Hepatocyte (in vitro differentiated cells): ENCODE measurements at regions not wholly inside any gene's neighbourhood (a gene's known extent, or its start where the extent isn't known, plus 50 kb on each side); places are given as distances from the start of the nearest gene placed in this dataset.

Experiments used
- DNase-seq: peaks from one replicate; pipeline ENCODE4 v3.0.0-alpha.2; 2016; ENCODE audit warnings: low spot score
- H2AFZ ChIP-seq: fragments of 200-600 bp; sonication (generic); 2 replicates; pipeline ENCODE4 v1.6.0; 2016; ENCODE audit warnings: antibody characterized with exemption, mild to moderate bottlenecking
- H3K27ac ChIP-seq: fragments of 200-600 bp; sonication (generic); 2 replicates; pipeline ENCODE4 v1.5.1; 2016; ENCODE audit warnings: mild to moderate bottlenecking
- H3K27me3 ChIP-seq: fragments of 200-600 bp; sonication (generic); 2 replicates; pipeline ENCODE4 v1.6.1; 2016
- H3K36me3 ChIP-seq: fragments of 200-600 bp; sonication (generic); replicated peaks from 2 replicates; pipeline ENCODE4 v1.5.1; 2016; ENCODE audit warnings: low read depth; ENCODE audit not compliant: insufficient read depth
- H3K4me1 ChIP-seq: fragments of 200-600 bp; sonication (generic); 2 replicates; pipeline ENCODE4 v1.5.1; 2016; ENCODE audit warnings: mild to moderate bottlenecking, moderate library complexity; ENCODE audit not compliant: insufficient read depth
- H3K4me2 ChIP-seq: fragments of 200-600 bp; sonication (generic); 2 replicates; pipeline ENCODE4 v1.6.0; 2016
- H3K4me3 ChIP-seq: fragments of 200-600 bp; sonication (generic); 2 replicates; pipeline ENCODE4 v1.5.1; 2016; ENCODE audit warnings: mild to moderate bottlenecking
- H3K79me2 ChIP-seq: fragments of 200-600 bp; sonication (generic); 2 replicates; pipeline ENCODE4 v1.6.0; 2017; ENCODE audit warnings: mild to moderate bottlenecking
- H3K9me2 ChIP-seq: fragments of 200-600 bp; sonication (generic); replicated peaks from 2 replicates; pipeline ENCODE4 v1.6.0; 2017; ENCODE audit warnings: mild to moderate bottlenecking; ENCODE audit not compliant: insufficient read depth
- H3K9me3 ChIP-seq: fragments of 200-600 bp; sonication (generic); 2 replicates; pipeline ENCODE4 v1.5.1; 2016; ENCODE audit warnings: low read depth, mild to moderate bottlenecking
- H4K20me1 ChIP-seq: fragments of 200-600 bp; sonication (generic); 2 replicates; pipeline ENCODE4 v1.6.0; 2016; ENCODE audit warnings: mild to moderate bottlenecking; ENCODE audit not compliant: insufficient read depth, poor library complexity, severe bottlenecking
- EZH2 ChIP-seq: fragments of 200-600 bp; sonication (generic); IDR thresholded peaks from 2 replicates; pipeline ENCODE4 v1.6.1; 2016; ENCODE audit warnings: antibody characterized with exemption, mild to moderate bottlenecking, borderline replicate concordance
- EZH2phosphoT487 ChIP-seq: fragments of 200-600 bp; sonication (generic); IDR thresholded peaks from one replicate; pipeline ENCODE4 v1.6.1; 2018; ENCODE audit warnings: antibody characterized with exemption, mild to moderate bottlenecking, low read depth, moderate library complexity; ENCODE audit not compliant: unreplicated experiment, severe bottlenecking
- WGBS: methylation state at CpG from one replicate; pipeline ENCODE4 v1.1.6; 2016; ENCODE audit warnings: low lambda C conversion rate; ENCODE audit errors: missing lambda C conversion rate; 5-methylcytosine and 5-hydroxymethylcytosine counted together
- TF ChIP-seq, protein P1 (sequence below): fragments of 200-600 bp; sonication (generic); IDR thresholded peaks from 2 replicates; pipeline ENCODE4 v1.5.1; 2016; ENCODE audit warnings: antibody characterized with exemption, mild to moderate bottlenecking; ENCODE audit not compliant: poor library complexity

DNA sequence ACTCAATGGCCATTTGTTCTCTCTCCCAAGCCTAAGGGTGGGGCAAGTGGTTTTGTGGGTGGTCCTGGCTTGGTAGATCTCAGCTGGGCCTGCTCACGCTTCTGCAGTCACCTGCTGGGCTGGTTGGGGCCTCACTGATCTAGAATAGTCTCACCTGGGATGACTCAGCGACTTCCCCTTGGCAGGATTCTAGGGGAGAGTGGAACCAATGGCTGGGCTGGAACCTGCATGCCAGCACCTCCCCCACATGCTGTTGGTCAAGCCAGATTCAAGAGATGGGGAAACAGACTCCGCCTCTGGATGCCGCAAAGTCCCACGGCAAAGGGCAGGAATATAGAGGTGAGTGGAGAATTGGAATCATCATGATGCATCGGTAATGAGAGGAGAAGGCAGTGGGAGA lies 292.9 kb upstream of the NPVF start:
- no peak for TF ChIP-seq EZH2phosphoT487
- TF ChIP-seq, protein P1, sequence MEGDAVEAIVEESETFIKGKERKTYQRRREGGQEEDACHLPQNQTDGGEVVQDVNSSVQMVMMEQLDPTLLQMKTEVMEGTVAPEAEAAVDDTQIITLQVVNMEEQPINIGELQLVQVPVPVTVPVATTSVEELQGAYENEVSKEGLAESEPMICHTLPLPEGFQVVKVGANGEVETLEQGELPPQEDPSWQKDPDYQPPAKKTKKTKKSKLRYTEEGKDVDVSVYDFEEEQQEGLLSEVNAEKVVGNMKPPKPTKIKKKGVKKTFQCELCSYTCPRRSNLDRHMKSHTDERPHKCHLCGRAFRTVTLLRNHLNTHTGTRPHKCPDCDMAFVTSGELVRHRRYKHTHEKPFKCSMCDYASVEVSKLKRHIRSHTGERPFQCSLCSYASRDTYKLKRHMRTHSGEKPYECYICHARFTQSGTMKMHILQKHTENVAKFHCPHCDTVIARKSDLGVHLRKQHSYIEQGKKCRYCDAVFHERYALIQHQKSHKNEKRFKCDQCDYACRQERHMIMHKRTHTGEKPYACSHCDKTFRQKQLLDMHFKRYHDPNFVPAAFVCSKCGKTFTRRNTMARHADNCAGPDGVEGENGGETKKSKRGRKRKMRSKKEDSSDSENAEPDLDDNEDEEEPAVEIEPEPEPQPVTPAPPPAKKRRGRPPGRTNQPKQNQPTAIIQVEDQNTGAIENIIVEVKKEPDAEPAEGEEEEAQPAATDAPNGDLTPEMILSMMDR = no peak
- no peak for TF ChIP-seq EZH2
- H3K27ac ChIP-seq = no peak overlapping the region
- H3K79me2 ChIP-seq = no peaks in the 10 kb centered on the region
- H3K9me2 ChIP-seq = no peaks in the 10 kb centered on the region
- no peak overlapping the region for H3K4me3 ChIP-seq
- H4K20me1 ChIP-seq = no peaks in the 10 kb centered on the region
- no peak overlapping the region for H3K4me2 ChIP-seq
- 95% methylated on average over 6 of the region's 6 CpGs for WGBS
- no peak for DNase-seq
- no peaks in the 10 kb centered on the region for H3K9me3 ChIP-seq
- H3K27me3 ChIP-seq = no peaks in the 10 kb centered on the region
- no peak overlapping the region for H2AFZ ChIP-seq
- H3K4me1 ChIP-seq = no peaks in the 10 kb centered on the region
- no peaks in the 10 kb centered on the region for H3K36me3 ChIP-seq

DNA sequence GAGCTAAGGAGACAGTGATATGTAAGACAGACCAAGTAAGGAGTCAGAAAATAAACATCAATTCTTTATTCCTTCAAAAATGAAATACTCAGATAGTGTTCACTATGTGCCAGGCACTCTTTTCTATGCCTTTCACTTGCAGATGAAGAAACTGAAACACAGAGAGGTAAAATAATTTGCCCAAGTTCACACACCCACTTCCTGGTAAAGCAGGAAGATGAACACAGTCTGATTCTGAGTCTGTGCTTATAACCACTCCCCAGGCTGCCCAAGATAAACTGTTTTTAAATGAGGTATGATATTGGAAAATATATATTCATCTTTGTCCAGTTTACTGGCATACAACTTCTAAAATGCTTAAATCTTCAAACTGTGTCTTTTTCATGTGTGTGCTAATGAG lies 294.4 kb upstream of the NPVF start:
- TF ChIP-seq, protein P1 = no peak
- TF ChIP-seq EZH2phosphoT487 = no peak
- TF ChIP-seq EZH2 = no peak
- no peak overlapping the region for H3K4me3 ChIP-seq

DNA sequence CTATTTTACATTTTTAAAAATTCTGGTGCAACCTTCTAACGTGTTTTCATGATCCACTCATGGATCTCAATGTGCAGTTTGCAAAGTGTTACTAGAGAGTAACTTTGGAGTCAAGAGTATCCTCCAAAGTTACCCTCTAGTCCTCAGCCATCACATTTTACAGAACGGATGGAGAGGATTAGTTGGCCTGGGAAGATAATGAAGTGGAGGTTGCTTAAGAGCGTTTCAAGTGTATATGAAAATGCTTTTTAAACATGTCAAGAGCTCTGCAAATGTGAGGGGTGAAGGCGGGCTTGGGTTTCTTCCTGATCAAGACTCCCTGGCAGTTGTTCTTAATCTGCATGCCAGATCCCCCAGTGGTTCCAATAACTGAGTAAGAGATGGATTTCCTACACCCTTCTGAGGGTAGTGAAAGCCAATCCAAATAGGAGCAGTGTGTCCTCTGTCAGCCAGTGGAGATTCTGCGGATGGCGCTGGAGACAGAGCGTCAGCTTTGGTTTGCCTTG lies 299.4 kb upstream of the NPVF start:
- no peak for TF ChIP-seq EZH2
- TF ChIP-seq, protein P1 = no peak
- TF ChIP-seq EZH2phosphoT487 = no peak
- Histone ChIP-seq H3K27me3 (no peaks in the 10 kb centered on the region), H3K4me3 (no peak overlapping the region), H3K4me2 (no peak overlapping the region), H3K27ac (no peak overlapping the region), H3K4me1 (no peaks in the 10 kb centered on the region), H3K79me2 (no peaks in the 10 kb centered on the region), H3K9me3 (no peaks in the 10 kb centered on the region), H3K36me3 (no peaks in the 10 kb centered on the region), H2AFZ (no peak overlapping the region), H4K20me1 (no peaks in the 10 kb centered on the region), H3K9me2 (no peaks in the 10 kb centered on the region)
- 80% methylated on average over 7 of the region's 7 CpGs for WGBS
- DNase-seq = no peak

More for the DNA sequence above, 294.4 kb upstream of the NPVF start:
- Histone ChIP-seq H3K27me3 (no peaks in the 10 kb centered on the region), H3K4me1 (no peaks in the 10 kb centered on the region), H3K27ac (no peak overlapping the region), H3K9me2 (no peaks in the 10 kb centered on the region), H3K79me2 (no peaks in the 10 kb centered on the region), H4K20me1 (no peaks in the 10 kb centered on the region), H3K36me3 (no peaks in the 10 kb centered on the region), H3K9me3 (no peaks in the 10 kb centered on the region), H3K4me2 (no peak overlapping the region), H2AFZ (no peak overlapping the region)
- no peak for DNase-seq

DNA sequence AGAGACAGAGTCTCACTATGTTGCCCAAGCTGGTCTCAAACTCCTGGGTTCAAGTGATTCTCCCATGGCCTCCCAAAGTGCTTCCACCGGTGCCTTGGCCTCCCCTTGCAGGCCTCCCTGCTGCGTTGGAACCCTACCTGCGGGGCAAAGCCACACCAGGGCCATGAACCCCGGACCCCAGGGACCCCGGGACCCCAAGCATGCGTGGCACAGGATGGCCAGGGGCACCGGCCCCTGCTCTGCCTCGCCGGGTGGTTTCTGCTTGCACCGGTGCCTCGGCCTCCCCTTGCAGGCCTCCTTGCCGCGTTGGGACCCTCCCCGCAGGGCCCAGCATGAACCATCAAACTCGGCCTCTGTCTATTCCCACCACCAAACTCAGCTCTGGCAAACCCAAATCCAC lies 301.0 kb upstream of the NPVF start:
- Histone ChIP-seq H3K4me3 (no peak overlapping the region), H3K27me3 (no peaks in the 10 kb centered on the region), H3K9me3 (no peaks in the 10 kb centered on the region), H4K20me1 (no peaks in the 10 kb centered on the region), H3K27ac (no peak overlapping the region), H3K36me3 (no peaks in the 10 kb centered on the region), H3K4me2 (no peak overlapping the region), H3K4me1 (no peaks in the 10 kb centered on the region), H3K9me2 (no peaks in the 10 kb centered on the region), H2AFZ (no peak overlapping the region), H3K79me2 (no peaks in the 10 kb centered on the region)
- TF ChIP-seq EZH2phosphoT487 = no peak
- no peak for TF ChIP-seq EZH2
- TF ChIP-seq, protein P1 = no peak
- no peak for DNase-seq
- 87% methylated on average over 14 of the region's 15 CpGs for WGBS
